ENCODE measurements at regions not wholly inside any gene's neighbourhood (a gene's known extent, or its start where the extent isn't known, plus 50 kb on each side); places are given as distances from the start of the nearest gene placed in this dataset.

GRCh38 chr14:25570483-25570882 lies 520.5 kb upstream of the STXBP6 start:
- H3K18ac ChIP-seq (ENCODE audit: low read length): no peak overlapping the region
- H3K27ac ChIP-seq (ENCODE audit: low read depth, low read length): no peak overlapping the region
- no peak overlapping the region for H4K8ac ChIP-seq (ENCODE audit: low read depth, low read length)
- WGBS (ENCODE audit: extremely low coverage, insufficient coverage, insufficient read length): no CpG with 5 or more reads among the region's 4 CpGs
- H3K4me1 ChIP-seq (ENCODE audit: control insufficient read depth in 1 of 2, insufficient read depth in 2 of 2, low read length in 2 of 2): no peaks in the 10 kb centered on the region
- no peak overlapping the region for H2BK5ac ChIP-seq (ENCODE audit: low read depth, low read length, poor library complexity)
- H3K9ac ChIP-seq (ENCODE audit: low read length): no peak overlapping the region
- no peak overlapping the region for H3K4me3 ChIP-seq (ENCODE audit: low read depth, low read length)
- no peak overlapping the region for H2BK120ac ChIP-seq (ENCODE audit: insufficient read depth, low read length, poor library complexity)
- H3K4me2 ChIP-seq (ENCODE audit: low read length): no peak overlapping the region
- H3K9me3 ChIP-seq (ENCODE audit: insufficient read depth, low read depth, low read length): no peaks in the 10 kb centered on the region
- DNase-seq: no peak
- no peak overlapping the region for H3K14ac ChIP-seq (ENCODE audit: low read length)
- no peak overlapping the region for H2AFZ ChIP-seq (ENCODE audit: insufficient read depth, low read length, poor library complexity)
- no peaks in the 10 kb centered on the region for H3K79me1 ChIP-seq (ENCODE audit: low read length)
- H3K79me2 ChIP-seq (ENCODE audit: control insufficient read depth, insufficient read depth, low read length, poor library complexity): no peaks in the 10 kb centered on the region
- H4K91ac ChIP-seq (ENCODE audit: low read depth, low read length): no peak overlapping the region
- H2AK5ac ChIP-seq (ENCODE audit: low read length): no peak overlapping the region
- no peak overlapping the region for H3K4ac ChIP-seq (ENCODE audit: low read depth, low read length)
- no peak overlapping the region for H2BK12ac ChIP-seq (ENCODE audit: low read length)
- no peak overlapping the region for H4K12ac ChIP-seq (ENCODE audit: low read depth, low read length)
- H3K23ac ChIP-seq (ENCODE audit: low read length): no peak overlapping the region
- H3K27me3 ChIP-seq (ENCODE audit: insufficient read depth, low read length): no peaks in the 10 kb centered on the region
- H3K36me3 ChIP-seq (ENCODE audit: control insufficient read depth in 1 of 2, insufficient read depth in 2 of 2, low read length in 2 of 2): no peaks in the 10 kb centered on the region

- WGBS (ENCODE audit: extremely low coverage, insufficient coverage, insufficient read length): no CpG with 5 or more reads among the region's 1 CpG
- no peaks in the 10 kb centered on the region for H3K9me3 ChIP-seq (ENCODE audit: insufficient read depth, low read depth, low read length)
- H3K27ac ChIP-seq (ENCODE audit: low read depth, low read length): no peak overlapping the region
- H4K91ac ChIP-seq (ENCODE audit: low read depth, low read length): no peak overlapping the region
- H3K18ac ChIP-seq (ENCODE audit: low read length): no peak overlapping the region
- no peaks in the 10 kb centered on the region for H3K79me2 ChIP-seq (ENCODE audit: control insufficient read depth, insufficient read depth, low read length, poor library complexity)
- no peak overlapping the region for H3K4ac ChIP-seq (ENCODE audit: low read depth, low read length)
- no peak overlapping the region for H2BK12ac ChIP-seq (ENCODE audit: low read length)
- no peak overlapping the region for H3K14ac ChIP-seq (ENCODE audit: low read length)
- no peak for DNase-seq
- H3K4me3 ChIP-seq (ENCODE audit: low read depth, low read length): no peak overlapping the region
- H2AK5ac ChIP-seq (ENCODE audit: low read length): no peak overlapping the region
- no peaks in the 10 kb centered on the region for H3K4me1 ChIP-seq (ENCODE audit: control insufficient read depth in 1 of 2, insufficient read depth in 2 of 2, low read length in 2 of 2)
- H2BK120ac ChIP-seq (ENCODE audit: insufficient read depth, low read length, poor library complexity): no peak overlapping the region
- H3K4me2 ChIP-seq (ENCODE audit: low read length): no peak overlapping the region
- no peak overlapping the region for H2BK5ac ChIP-seq (ENCODE audit: low read depth, low read length, poor library complexity)
- no peak overlapping the region for H4K8ac ChIP-seq (ENCODE audit: low read depth, low read length)
- no peak overlapping the region for H2AFZ ChIP-seq (ENCODE audit: insufficient read depth, low read length, poor library complexity)
- no peaks in the 10 kb centered on the region for H3K36me3 ChIP-seq (ENCODE audit: control insufficient read depth in 1 of 2, insufficient read depth in 2 of 2, low read length in 2 of 2)
- H3K79me1 ChIP-seq (ENCODE audit: low read length): no peaks in the 10 kb centered on the region
- no peak overlapping the region for H3K23ac ChIP-seq (ENCODE audit: low read length)
- H3K9ac ChIP-seq (ENCODE audit: low read length): no peak overlapping the region
- H4K12ac ChIP-seq (ENCODE audit: low read depth, low read length): no peak overlapping the region
- no peaks in the 10 kb centered on the region for H3K27me3 ChIP-seq (ENCODE audit: insufficient read depth, low read length)
These were observed 507.5 kb upstream of the STXBP6 start for GRCh38 chr14:25557466-25557865.

GRCh38 chr14:25552826-25553225 lies 502.9 kb upstream of the STXBP6 start:
- H3K36me3 ChIP-seq (ENCODE audit: control insufficient read depth in 1 of 2, insufficient read depth in 2 of 2, low read length in 2 of 2): no peaks in the 10 kb centered on the region
- no peak overlapping the region for H3K18ac ChIP-seq (ENCODE audit: low read length)
- no peak overlapping the region for H4K91ac ChIP-seq (ENCODE audit: low read depth, low read length)
- H3K14ac ChIP-seq (ENCODE audit: low read length): no peak overlapping the region
- no peak for DNase-seq
- H3K79me2 ChIP-seq (ENCODE audit: control insufficient read depth, insufficient read depth, low read length, poor library complexity): no peaks in the 10 kb centered on the region
- H2AFZ ChIP-seq (ENCODE audit: insufficient read depth, low read length, poor library complexity): no peak overlapping the region
- no peaks in the 10 kb centered on the region for H3K4me1 ChIP-seq (ENCODE audit: control insufficient read depth in 1 of 2, insufficient read depth in 2 of 2, low read length in 2 of 2)
- no peak overlapping the region for H2AK5ac ChIP-seq (ENCODE audit: low read length)
- no peak overlapping the region for H2BK120ac ChIP-seq (ENCODE audit: insufficient read depth, low read length, poor library complexity)
- H3K79me1 ChIP-seq (ENCODE audit: low read length): no peaks in the 10 kb centered on the region
- H4K12ac ChIP-seq (ENCODE audit: low read depth, low read length): no peak overlapping the region
- no peaks in the 10 kb centered on the region for H3K27me3 ChIP-seq (ENCODE audit: insufficient read depth, low read length)
- no peak overlapping the region for H2BK12ac ChIP-seq (ENCODE audit: low read length)
- H3K23ac ChIP-seq (ENCODE audit: low read length): no peak overlapping the region
- H3K9ac ChIP-seq (ENCODE audit: low read length): no peak overlapping the region
- no peak overlapping the region for H3K4me2 ChIP-seq (ENCODE audit: low read length)
- no peak overlapping the region for H3K27ac ChIP-seq (ENCODE audit: low read depth, low read length)
- no peak overlapping the region for H4K8ac ChIP-seq (ENCODE audit: low read depth, low read length)
- no CpG with 5 or more reads among the region's 2 CpGs for WGBS (ENCODE audit: extremely low coverage, insufficient coverage, insufficient read length)
- H2BK5ac ChIP-seq (ENCODE audit: low read depth, low read length, poor library complexity): no peak overlapping the region
- H3K4me3 ChIP-seq (ENCODE audit: low read depth, low read length): no peak overlapping the region
- no peak overlapping the region for H3K4ac ChIP-seq (ENCODE audit: low read depth, low read length)
- H3K9me3 ChIP-seq (ENCODE audit: insufficient read depth, low read depth, low read length): no peaks in the 10 kb centered on the region

GRCh38 chr14:25551674-25552073 lies 501.7 kb upstream of the STXBP6 start:
- H3K4me2 ChIP-seq (ENCODE audit: low read length): no peak overlapping the region
- H4K12ac ChIP-seq (ENCODE audit: low read depth, low read length): no peak overlapping the region
- no peak overlapping the region for H3K4me3 ChIP-seq (ENCODE audit: low read depth, low read length)
- H3K4me1 ChIP-seq (ENCODE audit: control insufficient read depth in 1 of 2, insufficient read depth in 2 of 2, low read length in 2 of 2): no peaks in the 10 kb centered on the region
- H3K79me1 ChIP-seq (ENCODE audit: low read length): no peaks in the 10 kb centered on the region
- H3K14ac ChIP-seq (ENCODE audit: low read length): no peak overlapping the region
- no peak overlapping the region for H2AK5ac ChIP-seq (ENCODE audit: low read length)
- no peaks in the 10 kb centered on the region for H3K9me3 ChIP-seq (ENCODE audit: insufficient read depth, low read depth, low read length)
- no peak overlapping the region for H2BK12ac ChIP-seq (ENCODE audit: low read length)
- no peak overlapping the region for H3K4ac ChIP-seq (ENCODE audit: low read depth, low read length)
- no peak overlapping the region for H2BK5ac ChIP-seq (ENCODE audit: low read depth, low read length, poor library complexity)
- H2BK120ac ChIP-seq (ENCODE audit: insufficient read depth, low read length, poor library complexity): no peak overlapping the region
- H3K27ac ChIP-seq (ENCODE audit: low read depth, low read length): no peak overlapping the region
- no peak overlapping the region for H4K91ac ChIP-seq (ENCODE audit: low read depth, low read length)
- no peak overlapping the region for H3K18ac ChIP-seq (ENCODE audit: low read length)
- H3K23ac ChIP-seq (ENCODE audit: low read length): no peak overlapping the region
- no peak overlapping the region for H4K8ac ChIP-seq (ENCODE audit: low read depth, low read length)
- no peak for DNase-seq
- H3K79me2 ChIP-seq (ENCODE audit: control insufficient read depth, insufficient read depth, low read length, poor library complexity): no peaks in the 10 kb centered on the region
- no peak overlapping the region for H2AFZ ChIP-seq (ENCODE audit: insufficient read depth, low read length, poor library complexity)
- no peaks in the 10 kb centered on the region for H3K27me3 ChIP-seq (ENCODE audit: insufficient read depth, low read length)
- WGBS (ENCODE audit: extremely low coverage, insufficient coverage, insufficient read length): no CpG with 5 or more reads among the region's 3 CpGs
- H3K36me3 ChIP-seq (ENCODE audit: control insufficient read depth in 1 of 2, insufficient read depth in 2 of 2, low read length in 2 of 2): no peaks in the 10 kb centered on the region
- H3K9ac ChIP-seq (ENCODE audit: low read length): no peak overlapping the region
